HEK293 (cell line): ENCODE measurements at regions not wholly inside any gene's neighbourhood (a gene's known extent, or its start where the extent isn't known, plus 50 kb on each side); places are given as distances from the start of the nearest gene placed in this dataset.

Experiments
- GLIS2 ChIP-seq: fragments of 450-650 bp; formaldehyde crosslinking; IDR thresholded peaks from 2 replicates; pipeline ENCODE4 v1.5.1; 2016; ENCODE audit warnings: missing biosample characterization, missing genetic modification characterization
- INSM2 ChIP-seq: fragments of 450-650 bp; formaldehyde crosslinking; IDR thresholded peaks from 2 replicates; pipeline ENCODE4 v1.5.1; 2016; ENCODE audit warnings: missing biosample characterization, missing genetic modification characterization
- PRDM10 ChIP-seq: fragments of 450-650 bp; formaldehyde crosslinking; IDR thresholded peaks from 2 replicates; pipeline ENCODE4 v1.5.1; 2016; ENCODE audit warnings: missing biosample characterization, missing genetic modification characterization
- PRDM2 ChIP-seq: fragments of 450-650 bp; formaldehyde crosslinking; IDR thresholded peaks from 2 replicates; pipeline ENCODE4 v1.5.1; 2016; ENCODE audit warnings: missing biosample characterization, missing genetic modification characterization, borderline replicate concordance
- ZNF19 ChIP-seq: fragments of 450-650 bp; formaldehyde crosslinking; IDR thresholded peaks from 2 replicates; pipeline ENCODE4; 2016; ENCODE audit warnings: missing biosample characterization, missing genetic modification characterization, low read depth
- ZNF280D ChIP-seq: fragments of 450-650 bp; formaldehyde crosslinking; IDR thresholded peaks from 2 replicates; pipeline ENCODE4 v1.5.1; 2016; ENCODE audit warnings: missing biosample characterization, missing genetic modification characterization
- ZNF501 ChIP-seq: fragments of 450-650 bp; formaldehyde crosslinking; IDR thresholded peaks from 2 replicates; pipeline ENCODE4 v1.5.1; 2016; ENCODE audit warnings: missing biosample characterization, missing genetic modification characterization
- ZNF510 ChIP-seq: fragments of 450-650 bp; formaldehyde crosslinking; IDR thresholded peaks from 2 replicates; pipeline ENCODE4 v1.5.1; 2018; ENCODE audit warnings: mild to moderate bottlenecking, missing genetic modification characterization, missing biosample characterization; ENCODE audit not compliant: insufficient replicate concordance
- ZNF513 ChIP-seq: fragments of 450-650 bp; IDR thresholded peaks from 2 replicates; pipeline ENCODE4 v1.5.1; 2018; ENCODE audit warnings: missing biosample characterization, missing genetic modification characterization
- ZNF548 ChIP-seq: fragments of 450-650 bp; formaldehyde crosslinking; IDR thresholded peaks from 2 replicates; pipeline ENCODE4 v1.5.1; 2016; ENCODE audit warnings: missing biosample characterization, missing genetic modification characterization
- ZNF596 ChIP-seq: fragments of 450-650 bp; IDR thresholded peaks from 2 replicates; pipeline ENCODE4 v1.5.0; 2018; ENCODE audit warnings: missing biosample characterization, mild to moderate bottlenecking, missing genetic modification characterization, moderate library complexity
- ZNF624 ChIP-seq: fragments of 450-650 bp; formaldehyde crosslinking; IDR thresholded peaks from 2 replicates; pipeline ENCODE4 v1.5.1; 2017; ENCODE audit warnings: missing biosample characterization, missing genetic modification characterization

- TF ChIP-seq PRDM2 (tag by site-specific recombination) (no peak), ZNF501 (no peak), PRDM10 (tag by site-specific recombination) (no peak), INSM2 (tag by site-specific recombination) (no peak), GLIS2 (tag by site-specific recombination) (no peak), ZNF280D (tag by site-specific recombination) (no peak), ZNF624 (tag by site-specific recombination) (no peak), ZNF19 (no peak), ZNF510 (tag by site-specific recombination) (no peak), ZNF548 (tag by site-specific recombination) (no peak), ZNF596 (tag by site-specific recombination) (no peak), ZNF513 (no peak)
Measured at GRCh38 chr1:232296461-232296860, 333.5 kb downstream of the SIPA1L2 start (continued).
